ENCODE measurements at regions not wholly inside any gene's neighbourhood (a gene's known extent, or its start where the extent isn't known, plus 50 kb on each side); places are given as distances from the start of the nearest gene placed in this dataset.
A peak's percentile ranks its signal among the peaks of the same experiment; 100 is the strongest.
"Not testable (repeated sequence)": the region's sequence is repeated elsewhere in the genome, so short reads cannot be mapped to it uniquely, and the experiment has no call there.

- no peak for DNase-seq (ENCODE audit: low read depth in 2 of 2)
Measured at GRCh38 chr7:115276791-115277190, 354.9 kb downstream of the MDFIC start.

GRCh38 chr7:115273855-115274254 lies 352.0 kb downstream of the MDFIC start:
- DNase-seq (ENCODE audit: low read depth in 2 of 2): not testable (repeated sequence)

GRCh38 chr7:115273139-115273772 lies 351.4 kb downstream of the MDFIC start:
- no peak for DNase-seq (ENCODE audit: low read depth in 2 of 2)

GRCh38 chr7:115271332-115272235 lies 349.7 kb downstream of the MDFIC start:
- DNase-seq (ENCODE audit: low read depth in 2 of 2): no peak

GRCh38 chr7:115269486-115269885 lies 347.6 kb downstream of the MDFIC start:
- no peak for DNase-seq (ENCODE audit: low read depth in 2 of 2)

- DNase-seq (ENCODE audit: low read depth in 2 of 2): no peak
Measured at GRCh38 chr7:115267503-115267902, 345.6 kb downstream of the MDFIC start.

- DNase-seq (ENCODE audit: low read depth in 2 of 2): no peak
Measured at GRCh38 chr7:115260381-115260780, 338.5 kb downstream of the MDFIC start.

DNA sequence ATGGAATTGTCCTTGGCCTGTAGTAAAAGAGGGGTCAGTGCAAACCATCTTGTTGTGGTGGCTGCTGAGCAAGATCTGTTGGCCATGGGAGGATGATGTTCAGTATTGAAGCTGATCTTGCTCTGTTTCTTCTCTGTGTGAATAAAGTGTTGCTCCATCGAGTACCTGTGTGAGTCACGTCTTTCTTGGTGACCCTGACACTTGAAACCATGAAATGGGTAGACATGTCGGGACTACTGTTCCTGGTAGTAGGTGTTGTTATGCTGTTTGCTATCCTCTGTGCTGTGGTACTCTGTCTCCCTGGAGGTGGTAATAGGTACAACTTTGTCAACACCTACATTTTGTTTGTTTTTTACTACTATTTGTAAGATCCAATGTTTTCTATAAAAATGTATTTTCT lies 330.6 kb downstream of the MDFIC start:
- DNase-seq (ENCODE audit: low read depth in 2 of 2): no peak

DNA sequence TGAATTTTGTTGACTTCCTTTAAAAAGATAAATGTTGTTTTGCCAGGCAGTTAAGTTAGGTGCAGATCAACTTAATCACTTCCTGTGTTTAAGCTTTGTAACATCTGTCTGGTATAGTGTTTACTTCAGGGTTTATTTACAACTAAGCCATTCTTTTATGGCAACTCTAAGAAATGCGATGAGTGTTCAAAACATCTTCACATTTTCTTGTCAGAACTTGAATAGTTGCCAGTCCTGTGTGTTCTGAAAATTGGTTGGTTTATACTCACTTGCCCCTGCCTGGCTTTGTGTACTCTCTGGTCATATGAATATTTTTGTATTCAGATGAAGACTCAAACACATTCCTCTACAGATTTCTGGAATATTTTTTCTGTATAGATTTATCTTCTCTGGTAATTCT lies 327.2 kb downstream of the MDFIC start:
- peak in 1 of 2 donors; percentile 57 for DNase-seq (ENCODE audit: low read depth in 2 of 2)

DNA sequence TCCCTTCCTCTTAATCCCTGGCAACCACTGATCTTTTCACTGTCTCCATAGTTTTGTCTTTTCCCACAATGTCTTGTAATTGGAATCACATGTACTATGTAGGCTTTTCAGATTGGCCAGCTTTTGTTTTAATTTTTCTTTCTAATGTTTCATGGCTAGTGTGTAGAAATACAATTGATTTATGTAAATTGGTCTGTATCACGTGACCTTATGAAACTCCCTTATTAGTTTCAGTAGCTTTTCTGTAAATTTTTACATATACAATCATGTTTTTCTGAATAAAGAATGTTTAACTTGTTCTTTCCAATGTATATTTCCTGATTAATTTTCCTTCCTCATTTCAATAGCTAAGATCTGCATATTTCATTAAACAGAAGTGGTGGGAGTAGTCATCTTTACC lies 319.3 kb downstream of the MDFIC start:
- DNase-seq (ENCODE audit: low read depth in 2 of 2): no peak

DNA sequence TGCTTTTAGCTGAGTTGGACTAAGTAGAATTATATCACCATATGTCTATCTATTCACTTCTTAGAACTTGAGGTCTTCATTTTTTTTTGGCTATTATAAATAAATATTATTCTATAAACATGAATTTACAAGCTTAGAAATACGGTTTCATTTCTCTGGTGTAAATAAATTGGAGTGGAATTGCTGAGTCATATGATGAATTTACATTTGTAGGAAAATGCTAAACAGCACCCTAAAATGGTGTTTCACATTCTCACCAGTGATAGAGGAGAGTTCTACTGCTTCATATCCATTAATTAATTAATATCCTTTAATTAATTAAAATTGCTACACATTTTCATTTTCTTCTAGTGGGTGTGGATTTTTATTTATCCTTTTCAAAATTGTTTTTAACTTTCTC lies 318.3 kb downstream of the MDFIC start:
- DNase-seq (ENCODE audit: low read depth in 2 of 2): no peak

DNA sequence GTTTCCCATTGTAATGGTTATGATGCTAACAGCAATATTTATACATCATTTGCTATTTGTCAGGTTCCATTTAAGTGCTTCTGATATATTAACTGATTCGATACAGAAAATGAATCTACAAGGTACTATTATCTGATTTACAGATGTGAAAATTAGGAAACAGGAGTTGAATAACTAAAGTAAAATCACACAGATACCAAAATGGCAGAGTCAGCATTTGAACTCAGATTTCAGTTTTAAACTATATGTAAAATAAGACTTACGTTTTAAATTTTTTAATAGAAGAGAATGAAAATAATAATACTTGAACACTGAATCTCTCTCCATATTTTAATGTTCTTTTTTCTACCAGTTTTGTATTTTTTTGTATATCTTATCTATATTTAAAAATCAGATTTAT lies 313.2 kb downstream of the MDFIC start:
- no peak for DNase-seq (ENCODE audit: low read depth in 2 of 2)

DNA sequence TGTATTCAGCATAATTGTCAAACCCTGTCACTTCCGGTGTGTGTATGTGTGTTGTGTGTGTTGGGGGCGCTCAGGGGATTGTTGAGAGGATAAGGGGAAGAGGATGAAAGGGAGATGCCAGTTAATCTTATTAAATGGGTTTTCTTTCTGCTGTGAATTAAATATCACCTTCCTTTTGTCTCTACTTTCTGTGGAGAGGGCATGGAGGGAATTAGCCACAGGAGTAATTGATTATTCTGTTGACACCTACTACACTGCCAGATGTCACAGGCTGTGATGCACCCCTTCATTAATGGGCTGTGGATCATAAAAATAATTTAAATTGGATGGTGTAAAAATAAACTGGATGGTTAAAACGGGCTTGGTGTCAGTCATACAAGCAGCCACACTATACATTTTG lies 311.9 kb downstream of the MDFIC start:
- no peak for DNase-seq (ENCODE audit: low read depth in 2 of 2)

DNA sequence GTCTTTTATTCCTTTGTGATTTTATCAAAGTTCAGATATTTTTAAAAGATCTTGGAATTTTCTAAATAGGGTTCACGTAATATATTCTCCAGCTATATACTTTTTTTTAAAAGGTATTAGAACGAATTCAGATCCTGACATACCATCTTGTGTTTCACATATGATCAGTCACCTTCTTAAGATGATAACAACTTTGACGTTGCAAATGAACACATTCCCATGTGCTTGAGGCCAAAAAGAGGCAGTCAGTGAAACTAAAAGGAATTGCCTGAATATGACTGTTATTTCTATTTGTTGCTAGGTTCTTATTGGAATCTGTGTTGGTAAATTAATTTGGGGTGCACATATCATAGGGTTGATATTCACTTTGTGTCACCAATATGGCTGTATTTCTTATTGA lies 310.1 kb downstream of the MDFIC start:
- DNase-seq (ENCODE audit: low read depth in 2 of 2): no peak

- peak; percentile 86 to 95 for DNase-seq (ENCODE audit: low read depth in 2 of 2)
Measured at GRCh38 chr7:115230882-115231571, 309.1 kb downstream of the MDFIC start.

DNA sequence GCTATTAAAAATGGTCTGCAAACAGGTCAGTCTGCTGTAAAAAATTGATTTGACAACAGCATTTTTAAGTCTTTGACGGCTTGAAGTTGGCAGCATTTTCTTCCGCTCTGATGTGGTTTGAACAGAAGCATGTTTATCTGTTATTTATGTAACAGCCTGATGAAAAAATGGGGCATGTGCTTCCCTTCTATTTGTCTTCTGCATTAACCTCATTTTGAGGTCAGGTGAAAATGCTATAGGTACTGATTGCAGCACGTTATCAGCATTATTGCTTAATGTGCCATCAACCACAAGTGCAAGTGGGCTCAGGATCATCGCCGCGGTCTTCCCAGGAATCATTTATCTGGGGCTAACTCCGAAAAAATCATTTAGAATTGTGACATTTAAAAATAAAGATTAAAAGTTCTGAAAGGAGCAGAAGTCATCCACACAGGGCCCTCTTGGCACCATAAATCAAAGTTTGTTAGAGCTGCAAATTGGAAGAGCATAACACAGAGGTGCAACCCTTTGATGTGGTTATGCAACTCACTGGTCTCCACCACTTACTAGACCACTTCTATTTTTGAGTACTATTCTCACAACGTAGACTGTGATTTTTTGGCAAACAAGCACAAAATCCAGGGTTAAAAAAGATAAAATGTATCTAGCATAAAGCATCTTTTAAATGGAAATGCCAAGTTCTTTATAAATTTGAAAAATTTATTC lies 307.7 kb downstream of the MDFIC start:
- no peak for DNase-seq (ENCODE audit: low read depth in 2 of 2)

DNA sequence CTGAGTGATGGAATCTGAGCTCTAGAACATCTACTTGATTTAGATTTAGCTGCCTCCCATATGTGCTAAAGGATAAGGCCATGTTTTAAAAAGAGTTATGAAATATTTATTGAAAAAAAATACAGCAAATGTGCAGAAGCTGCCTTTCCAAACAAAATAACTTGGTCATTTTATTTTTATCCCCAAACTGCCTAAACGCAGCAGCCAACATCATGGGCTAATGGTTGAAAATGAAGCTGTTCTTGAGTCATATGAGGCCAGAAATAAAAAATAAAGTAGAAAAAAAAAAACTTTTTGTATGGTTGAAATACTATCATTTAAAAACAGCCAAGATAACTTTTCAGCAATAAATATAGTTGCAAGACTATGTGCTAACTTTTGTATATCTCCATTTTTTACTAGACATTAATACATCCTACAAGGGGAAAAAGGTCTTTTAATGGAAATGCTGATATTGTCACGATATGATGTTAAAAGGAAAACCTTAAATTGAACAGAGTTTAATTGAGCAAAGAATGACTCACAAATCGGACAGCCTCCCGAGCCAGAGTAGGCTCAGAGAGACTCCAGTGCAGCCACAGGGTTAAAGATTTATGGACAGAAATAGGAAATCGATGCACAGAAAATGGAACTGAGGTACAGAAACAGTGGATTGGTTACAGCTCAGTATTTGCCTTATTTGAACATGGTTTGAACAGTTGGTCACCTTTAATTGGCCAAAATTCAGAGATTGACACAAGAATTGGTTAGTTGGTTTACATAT lies 305.8 kb downstream of the MDFIC start:
- no peak for DNase-seq (ENCODE audit: low read depth in 2 of 2)

GRCh38 chr7:115226410-115226809 lies 304.5 kb downstream of the MDFIC start:
- no peak for DNase-seq (ENCODE audit: low read depth in 2 of 2)

DNA sequence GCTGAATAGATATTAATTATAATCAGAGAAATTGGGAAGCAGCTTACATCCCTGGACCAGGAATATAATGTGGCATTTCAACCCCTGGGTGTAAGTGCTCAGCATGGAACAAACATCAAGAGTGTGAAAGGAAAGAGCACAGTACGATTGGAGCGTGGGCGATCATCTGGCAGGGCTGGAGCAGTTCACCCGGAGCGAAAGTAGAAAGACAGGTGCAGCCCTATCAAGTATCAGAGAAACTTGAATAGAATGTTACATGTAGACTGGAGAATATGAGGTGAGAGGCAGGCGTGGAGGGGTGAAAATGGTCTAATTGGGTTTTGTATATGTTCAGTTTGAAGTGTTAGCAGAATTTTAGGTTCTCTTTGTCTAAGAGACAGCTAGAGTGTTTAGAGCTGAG lies 303.0 kb downstream of the MDFIC start:
- DNase-seq (ENCODE audit: low read depth in 2 of 2): no peak

GRCh38 chr7:115223959-115224358 lies 302.1 kb downstream of the MDFIC start:
- no peak for DNase-seq (ENCODE audit: low read depth in 2 of 2)

DNA sequence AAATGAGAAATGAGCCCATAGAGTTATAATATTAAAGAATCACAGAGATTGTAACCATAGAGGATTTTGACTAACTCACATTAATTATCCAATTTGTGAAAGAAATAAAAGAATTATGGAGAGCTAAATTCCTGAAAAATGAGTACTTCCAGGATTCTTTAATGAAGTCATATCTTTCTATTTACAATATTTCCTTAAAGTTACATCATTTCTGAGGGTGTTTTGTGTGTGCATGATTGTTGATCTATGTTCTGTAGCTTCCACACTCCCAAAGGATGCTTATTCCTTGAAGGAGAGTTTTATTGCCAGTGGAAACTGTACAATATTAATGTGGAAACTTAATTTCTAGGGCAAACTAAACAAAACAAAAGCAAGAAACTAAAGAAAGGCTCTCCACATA lies 299.6 kb downstream of the MDFIC start:
- DNase-seq (ENCODE audit: low read depth in 2 of 2): no peak

Measured in lung microvascular endothelial cell (primary cell).